ENCODE measurements at regions not wholly inside any gene's neighbourhood (a gene's known extent, or its start where the extent isn't known, plus 50 kb on each side); places are given as distances from the start of the nearest gene placed in this dataset.

DNA sequence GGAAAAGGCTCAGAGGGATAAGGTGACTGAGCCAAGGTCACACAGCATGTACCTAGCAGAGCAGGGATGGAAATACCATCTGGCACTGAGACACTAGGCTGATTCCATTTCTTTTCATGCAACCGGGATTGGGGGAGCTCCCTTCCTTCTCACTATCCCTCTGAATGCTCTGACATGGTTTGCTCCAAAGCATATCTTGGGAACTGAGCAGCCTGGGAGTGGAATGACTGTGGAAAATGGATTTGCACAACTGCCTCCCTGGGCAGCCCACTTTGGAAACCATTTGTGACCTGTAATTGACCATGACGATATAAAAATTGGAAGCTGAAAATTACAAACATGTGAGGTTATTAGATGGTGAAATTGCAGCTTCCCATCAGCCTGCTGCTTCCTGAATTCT is 309.0 kb upstream of the CHD6 start (continued):
- TF ChIP-seq, protein P1, sequence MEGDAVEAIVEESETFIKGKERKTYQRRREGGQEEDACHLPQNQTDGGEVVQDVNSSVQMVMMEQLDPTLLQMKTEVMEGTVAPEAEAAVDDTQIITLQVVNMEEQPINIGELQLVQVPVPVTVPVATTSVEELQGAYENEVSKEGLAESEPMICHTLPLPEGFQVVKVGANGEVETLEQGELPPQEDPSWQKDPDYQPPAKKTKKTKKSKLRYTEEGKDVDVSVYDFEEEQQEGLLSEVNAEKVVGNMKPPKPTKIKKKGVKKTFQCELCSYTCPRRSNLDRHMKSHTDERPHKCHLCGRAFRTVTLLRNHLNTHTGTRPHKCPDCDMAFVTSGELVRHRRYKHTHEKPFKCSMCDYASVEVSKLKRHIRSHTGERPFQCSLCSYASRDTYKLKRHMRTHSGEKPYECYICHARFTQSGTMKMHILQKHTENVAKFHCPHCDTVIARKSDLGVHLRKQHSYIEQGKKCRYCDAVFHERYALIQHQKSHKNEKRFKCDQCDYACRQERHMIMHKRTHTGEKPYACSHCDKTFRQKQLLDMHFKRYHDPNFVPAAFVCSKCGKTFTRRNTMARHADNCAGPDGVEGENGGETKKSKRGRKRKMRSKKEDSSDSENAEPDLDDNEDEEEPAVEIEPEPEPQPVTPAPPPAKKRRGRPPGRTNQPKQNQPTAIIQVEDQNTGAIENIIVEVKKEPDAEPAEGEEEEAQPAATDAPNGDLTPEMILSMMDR (conservative IDR thresholded peaks at IDR 0.05; ENCODE audit: low read depth in 2 of 2) = no peak
- TF ChIP-seq, protein P2, sequence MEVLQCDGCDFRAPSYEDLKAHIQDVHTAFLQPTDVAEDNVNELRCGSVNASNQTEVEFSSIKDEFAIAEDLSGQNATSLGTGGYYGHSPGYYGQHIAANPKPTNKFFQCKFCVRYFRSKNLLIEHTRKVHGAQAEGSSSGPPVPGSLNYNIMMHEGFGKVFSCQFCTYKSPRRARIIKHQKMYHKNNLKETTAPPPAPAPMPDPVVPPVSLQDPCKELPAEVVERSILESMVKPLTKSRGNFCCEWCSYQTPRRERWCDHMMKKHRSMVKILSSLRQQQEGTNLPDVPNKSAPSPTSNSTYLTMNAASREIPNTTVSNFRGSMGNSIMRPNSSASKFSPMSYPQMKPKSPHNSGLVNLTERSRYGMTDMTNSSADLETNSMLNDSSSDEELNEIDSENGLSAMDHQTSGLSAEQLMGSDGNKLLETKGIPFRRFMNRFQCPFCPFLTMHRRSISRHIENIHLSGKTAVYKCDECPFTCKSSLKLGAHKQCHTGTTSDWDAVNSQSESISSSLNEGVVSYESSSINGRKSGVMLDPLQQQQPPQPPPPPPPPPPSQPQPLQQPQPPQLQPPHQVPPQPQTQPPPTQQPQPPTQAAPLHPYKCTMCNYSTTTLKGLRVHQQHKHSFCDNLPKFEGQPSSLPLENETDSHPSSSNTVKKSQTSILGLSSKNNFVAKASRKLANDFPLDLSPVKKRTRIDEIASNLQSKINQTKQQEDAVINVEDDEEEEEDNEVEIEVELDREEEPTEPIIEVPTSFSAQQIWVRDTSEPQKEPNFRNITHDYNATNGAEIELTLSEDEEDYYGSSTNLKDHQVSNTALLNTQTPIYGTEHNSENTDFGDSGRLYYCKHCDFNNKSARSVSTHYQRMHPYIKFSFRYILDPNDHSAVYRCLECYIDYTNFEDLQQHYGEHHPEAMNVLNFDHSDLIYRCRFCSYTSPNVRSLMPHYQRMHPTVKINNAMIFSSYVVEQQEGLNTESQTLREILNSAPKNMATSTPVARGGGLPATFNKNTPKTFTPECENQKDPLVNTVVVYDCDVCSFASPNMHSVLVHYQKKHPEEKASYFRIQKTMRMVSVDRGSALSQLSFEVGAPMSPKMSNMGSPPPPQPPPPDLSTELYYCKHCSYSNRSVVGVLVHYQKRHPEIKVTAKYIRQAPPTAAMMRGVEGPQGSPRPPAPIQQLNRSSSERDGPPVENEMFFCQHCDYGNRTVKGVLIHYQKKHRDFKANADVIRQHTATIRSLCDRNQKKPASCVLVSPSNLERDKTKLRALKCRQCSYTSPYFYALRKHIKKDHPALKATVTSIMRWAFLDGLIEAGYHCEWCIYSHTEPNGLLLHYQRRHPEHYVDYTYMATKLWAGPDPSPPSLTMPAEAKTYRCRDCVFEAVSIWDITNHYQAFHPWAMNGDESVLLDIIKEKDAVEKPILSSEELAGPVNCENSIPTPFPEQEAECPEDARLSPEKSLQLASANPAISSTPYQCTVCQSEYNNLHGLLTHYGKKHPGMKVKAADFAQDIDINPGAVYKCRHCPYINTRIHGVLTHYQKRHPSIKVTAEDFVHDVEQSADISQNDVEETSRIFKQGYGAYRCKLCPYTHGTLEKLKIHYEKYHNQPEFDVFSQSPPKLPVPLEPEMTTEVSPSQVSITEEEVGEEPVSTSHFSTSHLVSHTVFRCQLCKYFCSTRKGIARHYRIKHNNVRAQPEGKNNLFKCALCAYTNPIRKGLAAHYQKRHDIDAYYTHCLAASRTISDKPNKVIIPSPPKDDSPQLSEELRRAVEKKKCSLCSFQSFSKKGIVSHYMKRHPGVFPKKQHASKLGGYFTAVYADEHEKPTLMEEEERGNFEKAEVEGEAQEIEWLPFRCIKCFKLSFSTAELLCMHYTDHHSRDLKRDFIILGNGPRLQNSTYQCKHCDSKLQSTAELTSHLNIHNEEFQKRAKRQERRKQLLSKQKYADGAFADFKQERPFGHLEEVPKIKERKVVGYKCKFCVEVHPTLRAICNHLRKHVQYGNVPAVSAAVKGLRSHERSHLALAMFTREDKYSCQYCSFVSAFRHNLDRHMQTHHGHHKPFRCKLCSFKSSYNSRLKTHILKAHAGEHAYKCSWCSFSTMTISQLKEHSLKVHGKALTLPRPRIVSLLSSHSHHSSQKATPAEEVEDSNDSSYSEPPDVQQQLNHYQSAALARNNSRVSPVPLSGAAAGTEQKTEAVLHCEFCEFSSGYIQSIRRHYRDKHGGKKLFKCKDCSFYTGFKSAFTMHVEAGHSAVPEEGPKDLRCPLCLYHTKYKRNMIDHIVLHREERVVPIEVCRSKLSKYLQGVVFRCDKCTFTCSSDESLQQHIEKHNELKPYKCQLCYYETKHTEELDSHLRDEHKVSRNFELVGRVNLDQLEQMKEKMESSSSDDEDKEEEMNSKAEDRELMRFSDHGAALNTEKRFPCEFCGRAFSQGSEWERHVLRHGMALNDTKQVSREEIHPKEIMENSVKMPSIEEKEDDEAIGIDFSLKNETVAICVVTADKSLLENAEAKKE (CRISPR knock-in tag; IDR thresholded peaks at IDR 0.05) = no peak

DNA sequence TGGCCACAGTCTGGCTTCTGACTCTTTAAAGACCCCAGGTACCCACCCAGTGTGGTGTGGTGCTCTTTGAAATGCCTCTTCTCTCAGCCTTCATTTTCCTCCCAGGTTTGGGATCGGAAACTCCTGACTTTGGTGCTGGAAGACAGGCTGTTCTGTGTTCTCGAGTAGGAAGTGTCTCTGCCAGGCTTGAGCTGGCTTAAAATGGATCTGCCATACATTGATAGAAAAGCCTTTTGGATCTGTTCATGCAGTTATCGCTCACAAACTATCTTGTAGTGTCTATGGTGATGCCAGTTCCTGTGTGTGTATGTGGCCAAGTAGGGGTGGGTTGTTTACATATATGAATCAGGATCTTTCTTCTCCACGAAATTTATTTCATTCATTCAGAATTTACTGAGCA is 307.3 kb upstream of the CHD6 start:
- no peak overlapping the region; the same call in 1 of the 2 replicates for H3K27ac Mint-ChIP-seq
- H3K4me3 Mint-ChIP-seq = no peak overlapping the region
- Histone ChIP-seq H3K4me2 (no peak overlapping the region), H3K4me1 (ENCODE audit: insufficient read depth) (no peaks in the 10 kb centered on the region), H3K4me3 (no peak overlapping the region), H3K36me3 (ENCODE audit: insufficient read depth) (no peaks in the 10 kb centered on the region), H3F3A (replicated peaks; ENCODE audit: low read depth) (no peaks in the 10 kb centered on the region), H3K9me2 (ENCODE audit: insufficient read depth) (no peaks in the 10 kb centered on the region), H3K27me3 (ENCODE audit: insufficient read depth) (no peaks in the 10 kb centered on the region), H2AFZ (no peak overlapping the region), H4K20me1 (replicated peaks; ENCODE audit: insufficient read depth) (no peaks in the 10 kb centered on the region), H3K79me2 (replicated peaks; ENCODE audit: insufficient read depth) (no peaks in the 10 kb centered on the region), H3K27ac (ENCODE audit: low read depth) (no peak overlapping the region)
- H3K27me3 Mint-ChIP-seq (ENCODE audit: insufficient read depth, low read depth, poor library complexity) = no peaks in the 10 kb centered on the region
- DNase-seq (ENCODE audit: low spot score) (no peak), ATAC-seq (no peak)
- H3K36me3 Mint-ChIP-seq (ENCODE audit: low read depth) = peaks cover 19% of the 10 kb centered on the region
- H3K9me3 Mint-ChIP-seq = peaks cover 88% of the 10 kb centered on the region
- no peaks in the 10 kb centered on the region for H3K4me1 Mint-ChIP-seq
- TF ChIP-seq, protein P3, sequence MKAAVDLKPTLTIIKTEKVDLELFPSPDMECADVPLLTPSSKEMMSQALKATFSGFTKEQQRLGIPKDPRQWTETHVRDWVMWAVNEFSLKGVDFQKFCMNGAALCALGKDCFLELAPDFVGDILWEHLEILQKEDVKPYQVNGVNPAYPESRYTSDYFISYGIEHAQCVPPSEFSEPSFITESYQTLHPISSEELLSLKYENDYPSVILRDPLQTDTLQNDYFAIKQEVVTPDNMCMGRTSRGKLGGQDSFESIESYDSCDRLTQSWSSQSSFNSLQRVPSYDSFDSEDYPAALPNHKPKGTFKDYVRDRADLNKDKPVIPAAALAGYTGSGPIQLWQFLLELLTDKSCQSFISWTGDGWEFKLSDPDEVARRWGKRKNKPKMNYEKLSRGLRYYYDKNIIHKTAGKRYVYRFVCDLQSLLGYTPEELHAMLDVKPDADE (IDR thresholded peaks at IDR 0.05) = no peak
- TF ChIP-seq, protein P1 (conservative IDR thresholded peaks at IDR 0.05; ENCODE audit: low read depth in 2 of 2) = no peak
- TF ChIP-seq ZNF114 (CRISPR knock-in tag; IDR thresholded peaks at IDR 0.05) = no peak
- TF ChIP-seq POLR2AphosphoS5 (IDR thresholded peaks at IDR 0.05; ENCODE audit: low read depth) = no peak
- TF ChIP-seq, protein P4, sequence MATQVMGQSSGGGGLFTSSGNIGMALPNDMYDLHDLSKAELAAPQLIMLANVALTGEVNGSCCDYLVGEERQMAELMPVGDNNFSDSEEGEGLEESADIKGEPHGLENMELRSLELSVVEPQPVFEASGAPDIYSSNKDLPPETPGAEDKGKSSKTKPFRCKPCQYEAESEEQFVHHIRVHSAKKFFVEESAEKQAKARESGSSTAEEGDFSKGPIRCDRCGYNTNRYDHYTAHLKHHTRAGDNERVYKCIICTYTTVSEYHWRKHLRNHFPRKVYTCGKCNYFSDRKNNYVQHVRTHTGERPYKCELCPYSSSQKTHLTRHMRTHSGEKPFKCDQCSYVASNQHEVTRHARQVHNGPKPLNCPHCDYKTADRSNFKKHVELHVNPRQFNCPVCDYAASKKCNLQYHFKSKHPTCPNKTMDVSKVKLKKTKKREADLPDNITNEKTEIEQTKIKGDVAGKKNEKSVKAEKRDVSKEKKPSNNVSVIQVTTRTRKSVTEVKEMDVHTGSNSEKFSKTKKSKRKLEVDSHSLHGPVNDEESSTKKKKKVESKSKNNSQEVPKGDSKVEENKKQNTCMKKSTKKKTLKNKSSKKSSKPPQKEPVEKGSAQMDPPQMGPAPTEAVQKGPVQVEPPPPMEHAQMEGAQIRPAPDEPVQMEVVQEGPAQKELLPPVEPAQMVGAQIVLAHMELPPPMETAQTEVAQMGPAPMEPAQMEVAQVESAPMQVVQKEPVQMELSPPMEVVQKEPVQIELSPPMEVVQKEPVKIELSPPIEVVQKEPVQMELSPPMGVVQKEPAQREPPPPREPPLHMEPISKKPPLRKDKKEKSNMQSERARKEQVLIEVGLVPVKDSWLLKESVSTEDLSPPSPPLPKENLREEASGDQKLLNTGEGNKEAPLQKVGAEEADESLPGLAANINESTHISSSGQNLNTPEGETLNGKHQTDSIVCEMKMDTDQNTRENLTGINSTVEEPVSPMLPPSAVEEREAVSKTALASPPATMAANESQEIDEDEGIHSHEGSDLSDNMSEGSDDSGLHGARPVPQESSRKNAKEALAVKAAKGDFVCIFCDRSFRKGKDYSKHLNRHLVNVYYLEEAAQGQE (IDR thresholded peaks at IDR 0.05; ENCODE audit: unreplicated experiment) = no peak
- no peak for TF ChIP-seq JUNB (IDR thresholded peaks at IDR 0.05; ENCODE audit: unreplicated experiment)
